Thoracic aorta (tissue), 2 donors: ENCODE measurements at regions not wholly inside any gene's neighbourhood (a gene's known extent, or its start where the extent isn't known, plus 50 kb on each side); places are given as distances from the start of the nearest gene placed in this dataset.

ENCODE experiments used
- ATAC-seq: fragments of 150-250 bp; one replicate; pipeline ENCODE4 v1.8.0; 2017; ENCODE audit warnings: low read depth; ENCODE audit not compliant: insufficient number of reproducible peaks, low FRiP score
- DNase-seq: peaks from one replicate; pipeline ENCODE4 v3.0.0-alpha.2; 2020; ENCODE audit warnings: low spot score
- H3K27ac ChIP-seq, 2 donors: fragments of 200-600 bp; sonication (generic); 1 replicate in 1 of 2; 2 replicates in 1 of 2; pipeline ENCODE4 v1.5.1; 2016; ENCODE audit warnings: mild to moderate bottlenecking in 2 of 2, moderate library complexity in 2 of 2
- H3K27me3 ChIP-seq: fragments of 200-600 bp; sonication (generic); replicated peaks from 2 replicates; pipeline ENCODE4 v1.6.0; 2016; ENCODE audit warnings: mild to moderate bottlenecking; ENCODE audit not compliant: insufficient read depth
- H3K36me3 ChIP-seq: fragments of 200-600 bp; sonication (generic); one replicate; pipeline ENCODE4 v1.5.1; 2016
- H3K4me1 ChIP-seq, 2 donors: fragments of 200-600 bp; sonication (generic); 1 replicate in 1 of 2; 2 replicates in 1 of 2; pipeline versions ENCODE4 v1.5.1 to v1.6.0; 2016; ENCODE audit warnings: low read depth in 2 of 2, mild to moderate bottlenecking in 1 of 2; ENCODE audit not compliant: control insufficient read depth in 1 of 2
- H3K4me3 ChIP-seq: fragments of 200-600 bp; sonication (generic); 2 replicates; pipeline ENCODE4 v1.5.1; 2016; ENCODE audit warnings: mild to moderate bottlenecking
- H3K9me3 ChIP-seq: fragments of 200-600 bp; sonication (generic); 2 replicates; pipeline ENCODE4 v1.5.1; 2016
- CTCF ChIP-seq: fragments of 200-600 bp; sonication (generic); IDR thresholded peaks from one replicate; pipeline ENCODE4 v1.5.1; 2019; ENCODE audit warnings: antibody characterized with exemption

GRCh38 chr20:43316271-43316670, 126.6 kb upstream of the PTPRT start:
- H3K9me3 ChIP-seq, result no peaks in the 10 kb centered on the region
- H3K4me1 ChIP-seq, result no peaks in the 10 kb centered on the region
- TF ChIP-seq CTCF, result no peak
- no peak overlapping the region for H3K4me3 ChIP-seq
- DNase-seq (no peak), ATAC-seq (no peak)
- no peaks in the 10 kb centered on the region for H3K27me3 ChIP-seq
- no peak overlapping the region for H3K27ac ChIP-seq
- H3K36me3 ChIP-seq, result no peaks in the 10 kb centered on the region

DNA sequence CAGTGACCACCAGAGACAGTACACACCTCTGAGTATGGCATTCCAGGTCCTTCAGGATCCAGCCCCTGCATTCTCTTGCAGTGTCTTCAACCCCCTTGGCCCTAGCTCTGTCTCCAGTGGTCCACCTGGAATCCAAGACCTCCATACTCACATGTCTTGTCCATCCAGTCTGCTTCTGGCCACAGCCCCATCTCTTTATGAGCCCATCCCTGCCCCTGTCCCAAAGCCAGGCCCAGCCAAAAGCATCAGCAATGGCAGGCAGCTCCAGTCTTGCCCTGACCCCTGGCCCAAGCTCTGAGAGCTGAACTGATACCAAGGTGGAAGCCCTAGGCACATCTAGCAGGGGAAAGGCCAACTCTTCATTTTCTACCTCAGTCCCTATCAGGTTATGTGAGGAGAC, 119.6 kb upstream of the PTPRT start:
- ATAC-seq (no peak), DNase-seq (no peak)
- Histone ChIP-seq H3K27ac (no peak overlapping the region), H3K4me1 (no peaks in the 10 kb centered on the region), H3K9me3 (no peaks in the 10 kb centered on the region), H3K4me3 (no peak overlapping the region), H3K36me3 (no peaks in the 10 kb centered on the region), H3K27me3 (no peaks in the 10 kb centered on the region)
- TF ChIP-seq CTCF, result no peak

GRCh38 chr20:43306837-43307236, 117.1 kb upstream of the PTPRT start:
- H3K4me1 ChIP-seq, result no peaks in the 10 kb centered on the region
- DNase-seq (no peak), ATAC-seq (no peak)
- H3K4me3 ChIP-seq, result no peak overlapping the region
- no peaks in the 10 kb centered on the region for H3K36me3 ChIP-seq
- no peak for TF ChIP-seq CTCF
- no peaks in the 10 kb centered on the region for H3K27me3 ChIP-seq
- no peak overlapping the region for H3K27ac ChIP-seq
- no peaks in the 10 kb centered on the region for H3K9me3 ChIP-seq

DNA sequence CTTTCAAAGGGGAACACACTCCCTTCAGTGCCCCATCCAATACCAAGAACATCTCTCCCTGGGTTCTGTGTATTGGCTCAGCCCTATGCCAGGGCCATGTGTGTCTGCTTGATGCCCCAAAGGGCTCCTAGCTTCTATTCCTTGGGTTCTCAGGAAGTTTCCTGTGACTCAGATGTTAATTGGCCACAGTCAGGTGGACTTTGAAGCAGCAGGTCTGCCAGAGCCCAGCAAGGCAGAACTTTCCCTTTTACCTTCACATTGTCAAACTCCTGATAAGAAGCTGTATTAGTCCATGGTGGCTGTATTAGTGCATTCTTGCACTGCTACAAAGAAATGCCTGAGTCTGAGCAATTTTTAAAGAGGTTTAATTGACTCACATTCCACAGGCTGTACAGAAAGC, 116.0 kb upstream of the PTPRT start:
- Histone ChIP-seq H3K36me3 (no peaks in the 10 kb centered on the region), H3K4me1 (no peaks in the 10 kb centered on the region), H3K27me3 (no peaks in the 10 kb centered on the region), H3K4me3 (no peak overlapping the region), H3K9me3 (no peaks in the 10 kb centered on the region), H3K27ac (no peak overlapping the region)
- DNase-seq (no peak), ATAC-seq (no peak)
- TF ChIP-seq CTCF, result no peak

DNA sequence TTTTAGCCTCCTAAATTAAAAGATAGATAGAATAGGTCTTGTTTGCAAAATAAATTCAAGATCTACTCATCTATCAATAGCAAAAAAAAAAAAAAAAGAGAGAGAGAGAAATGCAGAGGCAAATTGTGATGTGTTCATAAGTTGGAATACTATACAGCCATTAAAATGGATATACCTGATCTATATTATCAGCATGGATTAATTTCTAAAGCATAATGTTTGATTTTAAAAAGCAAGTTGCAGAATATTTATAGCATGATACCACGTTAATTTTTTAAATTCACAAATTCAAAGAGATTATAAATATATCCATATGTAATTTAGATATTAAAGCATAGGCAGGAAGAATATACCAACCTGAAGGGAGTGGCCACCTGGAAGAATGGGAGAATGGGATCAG, 114.9 kb upstream of the PTPRT start:
- no peak for TF ChIP-seq CTCF
- Histone ChIP-seq H3K27me3 (no peaks in the 10 kb centered on the region), H3K4me1 (no peaks in the 10 kb centered on the region), H3K4me3 (no peak overlapping the region), H3K9me3 (no peaks in the 10 kb centered on the region), H3K27ac (no peak overlapping the region), H3K36me3 (no peaks in the 10 kb centered on the region)
- DNase-seq, result no peak
- ATAC-seq, result no peak
